ENCODE measurements at regions not wholly inside any gene's neighbourhood (a gene's known extent, or its start where the extent isn't known, plus 50 kb on each side); places are given as distances from the start of the nearest gene placed in this dataset.

GRCh38 chr13:73857106-73857505 lies 277.1 kb downstream of the KLF12 start:
- intact Hi-C loops (cut with DNase I): no loop called here
- DNase-seq (no peak), ATAC-seq (no peak)
- Histone ChIP-seq H3K4me3 (no peak overlapping the region), H3K4me1 (no peaks in the 10 kb centered on the region), H3K36me3 (ENCODE audit: insufficient read depth in 1 of 2, low read depth in 1 of 2) (no peaks in the 10 kb centered on the region), H3K9me3 (no peaks in the 10 kb centered on the region), H3K27me3 (ENCODE audit: insufficient read depth in 3 of 3, low read length in 2 of 3) (no peaks in the 10 kb centered on the region), H3K27ac (no peak overlapping the region)
- 86 to 91% (median 87%) methylated on average over 2 of the region's 2 CpGs for WGBS, 3 donors
- TF ChIP-seq CTCF (IDR thresholded peaks at IDR 0.05): no peak

DNA sequence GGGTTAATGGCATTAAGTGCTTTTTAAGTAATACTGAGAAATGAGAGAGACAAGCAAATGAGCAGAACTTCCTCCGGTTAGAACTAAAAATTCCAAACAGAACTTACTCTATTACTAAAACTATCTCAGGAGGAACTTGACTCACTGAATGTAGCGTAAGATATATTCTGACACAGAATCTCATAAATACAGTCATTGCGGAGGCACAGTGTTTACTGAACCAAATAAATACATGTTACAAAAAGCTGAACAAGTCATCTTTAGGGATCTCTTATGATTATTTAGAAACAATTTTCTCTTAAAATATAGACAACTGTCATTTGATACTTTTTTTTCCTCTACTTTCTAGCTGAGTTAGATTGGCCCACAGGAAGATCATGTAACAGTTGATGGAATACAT lies 283.1 kb downstream of the KLF12 start:
- no peak overlapping the region for H3K4me3 ChIP-seq
- H3K4me1 ChIP-seq: peaks cover 10% of the 10 kb centered on the region
- H3K27ac ChIP-seq: no peak overlapping the region
- no peaks in the 10 kb centered on the region for H3K27me3 ChIP-seq (ENCODE audit: insufficient read depth in 3 of 3, low read length in 2 of 3)
- 60 to 93% (median 80%) methylated on average over 3 of the region's 3 CpGs for WGBS, 3 donors
- intact Hi-C loops (cut with DNase I): no loop called here
- DNase-seq (no peak), ATAC-seq (no peak)
- TF ChIP-seq CTCF (IDR thresholded peaks at IDR 0.05): no peak
- no peaks in the 10 kb centered on the region for H3K9me3 ChIP-seq
- peaks cover 0 to under 1% of the 10 kb centered on the region in 2 donors for H3K36me3 ChIP-seq (ENCODE audit: insufficient read depth in 1 of 2, low read depth in 1 of 2)

- Histone ChIP-seq H3K27me3 (ENCODE audit: insufficient read depth in 3 of 3, low read length in 2 of 3) (no peaks in the 10 kb centered on the region), H3K9me3 (no peaks in the 10 kb centered on the region)
- intact Hi-C loops (cut with DNase I): no loop called here
Measured at GRCh38 chr13:73850104-73850873, 283.9 kb downstream of the KLF12 start.

GRCh38 chr13:73849292-73849691 lies 284.9 kb downstream of the KLF12 start:
- no peaks in the 10 kb centered on the region for H3K27me3 ChIP-seq (ENCODE audit: insufficient read depth in 3 of 3, low read length in 2 of 3)
- ATAC-seq (no peak), DNase-seq (no peak)
- peak; percentile 29 for TF ChIP-seq CTCF (IDR thresholded peaks at IDR 0.05)
- intact Hi-C loops (cut with DNase I): no loop called here
- no peak overlapping the region for H3K27ac ChIP-seq
- no peaks in the 10 kb centered on the region for H3K9me3 ChIP-seq
- WGBS, 3 donors: 76 to 85% (median 78%) methylated on average over 5 of the region's 5 CpGs
- peaks cover 0 to 7% of the 10 kb centered on the region in 2 donors for H3K36me3 ChIP-seq (ENCODE audit: insufficient read depth in 1 of 2, low read depth in 1 of 2)
- H3K4me3 ChIP-seq: no peak overlapping the region
- peaks cover 10% of the 10 kb centered on the region for H3K4me1 ChIP-seq

More at GRCh38 chr13:73850104-73850873, 283.9 kb downstream of the KLF12 start:
- Histone ChIP-seq H3K36me3 (ENCODE audit: insufficient read depth in 1 of 2, low read depth in 1 of 2) (peaks cover 0 to 7% of the 10 kb centered on the region in 2 donors), H3K27ac (no peak overlapping the region), H3K4me3 (no peak overlapping the region), H3K4me1 (peaks cover 10% of the 10 kb centered on the region)
- TF ChIP-seq CTCF (IDR thresholded peaks at IDR 0.05): no peak
- ATAC-seq: no peak
- 51 to 70% (median 60%) methylated on average over 5 of the region's 5 CpGs for WGBS, 3 donors
- no peak for DNase-seq

DNA sequence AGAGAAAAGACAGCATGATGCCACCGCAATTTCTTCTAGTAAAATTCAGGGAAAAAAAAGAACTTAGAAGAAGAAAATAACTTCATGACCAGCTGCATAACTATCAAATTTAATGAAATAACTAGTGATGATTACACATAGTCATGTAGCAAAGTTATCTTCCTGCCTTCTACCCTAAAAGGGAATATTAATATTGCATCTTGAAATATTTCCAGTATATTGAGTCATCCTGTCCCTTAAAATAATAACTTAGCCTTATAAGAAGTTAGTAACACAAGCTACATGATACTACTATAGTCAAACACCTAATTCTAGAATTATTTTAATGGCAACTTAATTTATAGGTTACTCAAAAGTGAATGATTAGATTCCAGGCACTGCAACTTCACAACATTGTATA lies 289.2 kb downstream of the KLF12 start:
- no peak overlapping the region for H3K4me3 ChIP-seq
- WGBS, 3 donors: 96 to 97% (median 97%) methylated on average over 1 of the region's 1 CpG
- H3K27me3 ChIP-seq (ENCODE audit: insufficient read depth in 3 of 3, low read length in 2 of 3): no peaks in the 10 kb centered on the region
- H3K4me1 ChIP-seq: no peaks in the 10 kb centered on the region
- H3K27ac ChIP-seq: no peak overlapping the region
- no peaks in the 10 kb centered on the region for H3K9me3 ChIP-seq
- ATAC-seq (no peak), DNase-seq (no peak)
- TF ChIP-seq CTCF (IDR thresholded peaks at IDR 0.05): no peak
- intact Hi-C loops (cut with DNase I): no loop called here
- peaks cover 0 to 7% of the 10 kb centered on the region in 2 donors for H3K36me3 ChIP-seq (ENCODE audit: insufficient read depth in 1 of 2, low read depth in 1 of 2)
